GM12873 (cell line): ENCODE measurements at regions not wholly inside any gene's neighbourhood (a gene's known extent, or its start where the extent isn't known, plus 50 kb on each side); places are given as distances from the start of the nearest gene placed in this dataset.

ENCODE experiments used
- CTCF ChIP-seq: IDR thresholded peaks from 2 replicates; pipeline ENCODE4 v1.5.1; 2012; ENCODE audit warnings: low read depth, mild to moderate bottlenecking, moderate library complexity, low read length, control low read depth; ENCODE audit not compliant: insufficient read depth; ENCODE audit errors: missing control alignments

GRCh38 chr16:10232757-10233156, 50.5 kb upstream of the GRIN2A start:
- TF ChIP-seq CTCF, result no peak

GRCh38 chr16:10239640-10240039, 57.4 kb upstream of the GRIN2A start:
- TF ChIP-seq CTCF, result no peak

GRCh38 chr16:10240854-10241613, 58.8 kb upstream of the GRIN2A start:
- no peak for TF ChIP-seq CTCF

- TF ChIP-seq CTCF, result no peak
These were observed 59.9 kb upstream of the GRIN2A start for GRCh38 chr16:10242097-10242496.

GRCh38 chr16:10242916-10243315, 60.7 kb upstream of the GRIN2A start:
- TF ChIP-seq CTCF, result no peak

GRCh38 chr16:10245002-10245401, 62.8 kb upstream of the GRIN2A start:
- no peak for TF ChIP-seq CTCF

- TF ChIP-seq CTCF, result no peak
These were observed 68.1 kb upstream of the GRIN2A start for GRCh38 chr16:10250137-10250828.
